ENCODE measurements at regions not wholly inside any gene's neighbourhood (a gene's known extent, or its start where the extent isn't known, plus 50 kb on each side); places are given as distances from the start of the nearest gene placed in this dataset.
"Not testable (repeated sequence)": the region's sequence is repeated elsewhere in the genome, so short reads cannot be mapped to it uniquely, and the experiment has no call there.

DNA sequence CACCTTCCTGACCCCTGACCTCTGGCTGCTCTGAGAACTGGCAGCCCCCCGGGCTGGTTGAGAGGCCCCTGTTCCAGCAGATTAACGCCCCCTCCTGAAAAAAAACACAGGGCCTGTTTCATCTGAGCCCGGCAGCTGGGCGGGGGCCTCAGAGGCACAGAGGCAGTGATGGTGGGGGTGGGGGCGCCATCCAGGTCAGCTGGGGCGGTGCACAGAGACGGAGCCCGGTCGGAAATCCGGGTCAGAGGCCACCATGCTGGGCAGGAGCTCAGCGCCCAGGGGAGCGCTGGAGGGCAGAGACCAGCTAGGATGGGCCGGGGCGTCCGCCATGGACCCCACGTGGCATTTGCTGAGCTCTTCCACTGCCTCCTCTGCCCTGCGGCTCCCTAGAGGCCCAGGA is 68.0 kb downstream of the UNCX start:
- DNase-seq (ENCODE audit: low spot score), result no peak

DNA sequence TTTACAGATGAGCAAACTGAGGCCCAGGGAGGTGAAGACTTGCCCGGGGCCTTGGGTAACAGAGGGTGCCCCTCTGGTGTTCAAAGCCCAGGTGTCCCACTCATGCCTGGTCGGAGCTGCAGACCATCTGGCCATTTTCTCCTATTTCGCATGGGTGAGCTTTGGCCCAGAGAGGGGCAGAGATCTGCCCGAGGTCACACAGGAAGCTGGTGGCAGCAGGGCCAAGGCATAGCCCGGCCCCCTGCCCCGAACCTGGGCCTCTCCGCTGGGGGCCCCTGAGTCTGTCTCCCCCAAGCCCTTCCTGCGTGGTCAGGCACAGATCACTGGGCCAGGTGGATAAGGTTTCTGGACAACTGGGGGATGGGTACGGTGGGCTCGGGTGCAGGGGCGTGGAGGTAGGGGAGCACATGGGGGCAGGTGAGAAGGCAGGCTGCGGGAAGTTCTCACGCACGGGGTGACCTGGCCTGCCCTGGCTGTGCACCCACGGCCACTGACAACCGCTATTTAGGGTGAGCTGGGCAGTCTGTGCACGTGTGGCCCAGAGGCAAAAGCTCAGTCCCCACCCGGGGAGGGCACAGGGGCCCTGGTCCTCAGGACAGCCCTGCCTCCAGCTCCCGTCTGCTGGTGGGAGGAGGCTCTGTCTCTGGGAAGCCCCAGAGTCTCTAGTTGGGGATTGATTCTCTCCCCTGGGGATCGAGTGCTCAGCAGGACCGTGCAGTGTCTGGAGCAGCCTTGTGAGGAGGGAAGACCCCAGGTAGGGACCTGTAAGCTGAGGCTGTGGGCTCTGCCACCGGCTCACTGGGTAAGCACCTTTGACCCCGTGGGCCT is 68.6 kb downstream of the UNCX start:
- DNase-seq (ENCODE audit: low spot score), result peak; percentile 77

DNA sequence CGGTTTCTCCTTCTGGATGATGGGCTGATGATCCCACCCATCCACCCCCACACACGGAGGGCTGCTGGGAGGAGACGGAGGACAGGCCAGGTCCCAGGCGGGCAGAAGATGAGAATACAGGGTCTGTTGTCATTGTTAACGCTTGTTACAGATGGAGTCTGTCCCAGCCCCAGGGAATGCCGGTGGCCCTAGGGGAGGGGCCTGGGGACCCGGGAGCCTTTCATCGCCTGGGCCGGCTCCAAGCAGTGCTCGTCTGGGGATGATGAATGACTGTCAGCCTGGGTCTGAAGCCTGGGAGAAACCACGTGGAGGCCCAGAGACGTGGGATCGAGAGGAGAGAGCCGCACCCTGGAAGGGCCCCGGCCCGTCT is 69.2 kb downstream of the UNCX start:
- DNase-seq (ENCODE audit: low spot score), result peak; percentile 80

DNA sequence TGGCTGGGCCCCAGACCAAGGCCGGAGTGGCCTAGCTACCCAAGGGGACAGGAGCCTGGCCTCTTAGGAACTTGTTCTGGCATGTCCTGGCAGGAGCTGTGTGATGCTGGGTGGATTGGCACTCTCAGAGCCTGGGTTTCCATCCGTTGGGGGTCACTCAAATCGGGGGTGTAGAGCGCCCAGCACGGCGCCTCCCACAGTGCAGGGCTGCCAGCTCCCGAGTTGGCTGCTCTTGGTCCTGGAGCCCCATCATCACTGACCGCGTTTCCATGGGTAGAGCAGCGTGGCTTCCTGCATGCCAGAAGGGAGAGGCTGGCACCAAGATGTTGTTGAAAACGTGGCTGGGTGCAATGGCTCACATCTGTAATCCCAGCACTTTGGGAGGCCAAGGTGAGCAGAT is 70.3 kb downstream of the UNCX start:
- DNase-seq (ENCODE audit: low spot score), result no peak

DNA sequence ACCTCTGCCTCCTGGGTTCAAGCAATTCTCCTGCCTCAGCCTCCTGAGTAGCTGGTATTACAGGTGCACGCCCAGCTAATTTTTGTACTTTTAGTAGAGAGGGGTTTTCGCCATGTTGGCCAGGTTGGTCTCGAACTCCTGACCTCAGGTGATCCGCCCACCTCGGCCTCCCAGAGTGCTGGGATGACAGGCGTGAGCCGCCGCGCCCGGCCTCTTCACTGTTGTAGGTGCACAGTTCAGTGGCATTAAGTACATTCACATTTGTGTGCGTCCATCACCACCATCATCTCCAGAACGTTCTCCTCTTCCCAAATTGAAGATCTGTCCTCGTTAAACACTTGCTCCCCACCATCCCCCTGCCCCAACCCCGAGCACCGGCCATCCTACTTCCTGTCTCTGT is 71.3 kb downstream of the UNCX start:
- DNase-seq (ENCODE audit: low spot score), result not testable (repeated sequence)

DNA sequence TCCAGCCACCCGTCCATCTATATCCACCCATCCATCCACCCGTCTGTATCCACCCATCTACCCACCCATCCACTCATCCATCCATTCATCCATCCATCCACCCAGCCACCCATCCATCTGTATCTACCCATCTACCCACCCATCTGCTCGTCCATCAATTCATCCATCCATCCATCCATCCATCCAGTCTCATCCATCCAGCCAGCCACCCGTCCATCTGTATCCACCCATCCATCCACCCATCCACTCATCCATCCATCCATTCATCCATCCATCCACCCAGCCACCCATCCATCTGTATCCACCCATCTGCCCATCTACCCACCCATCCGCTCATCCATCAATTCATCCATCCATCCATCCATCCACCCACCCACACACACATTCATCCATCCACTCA is 73.2 kb downstream of the UNCX start:
- no peak for DNase-seq (ENCODE audit: low spot score)

DNA sequence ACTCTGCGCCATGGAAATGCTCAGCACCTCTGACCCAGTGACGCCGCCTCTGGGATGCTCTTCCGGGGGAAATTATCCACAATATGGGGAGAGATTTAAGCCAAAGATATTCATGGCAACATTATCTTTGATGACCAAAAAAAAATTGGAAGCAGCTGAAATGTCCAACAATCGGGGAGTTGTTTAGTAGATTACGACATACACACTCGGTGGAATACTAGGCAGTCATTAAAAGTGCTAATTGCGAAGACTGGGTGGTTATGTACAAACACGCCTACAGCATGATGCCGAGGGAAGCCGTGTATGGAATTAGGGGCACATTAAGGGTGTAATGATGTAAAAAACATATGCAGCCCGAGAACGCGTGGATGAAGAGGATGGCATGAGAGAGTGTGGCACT is 75.2 kb downstream of the UNCX start:
- DNase-seq (ENCODE audit: low spot score), result no peak

DNA sequence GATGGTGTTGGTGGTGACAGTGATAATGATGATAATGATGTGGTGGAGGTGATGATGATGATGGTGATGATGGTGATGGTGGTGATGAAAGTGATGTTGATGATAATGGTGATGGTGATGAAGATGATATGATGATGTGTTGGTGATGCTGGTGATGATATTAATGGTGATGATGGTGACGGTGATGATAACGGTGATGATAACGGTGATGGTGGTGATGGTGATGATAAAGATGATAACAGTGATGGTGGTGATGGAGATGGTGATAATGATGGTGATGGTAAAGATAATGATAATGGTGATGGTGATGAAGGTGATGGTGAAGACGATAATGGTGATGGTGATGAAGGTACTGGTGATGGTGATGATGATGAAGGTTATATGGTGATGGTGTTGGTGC is 76.6 kb downstream of the UNCX start:
- DNase-seq (ENCODE audit: low spot score), result no peak

DNA sequence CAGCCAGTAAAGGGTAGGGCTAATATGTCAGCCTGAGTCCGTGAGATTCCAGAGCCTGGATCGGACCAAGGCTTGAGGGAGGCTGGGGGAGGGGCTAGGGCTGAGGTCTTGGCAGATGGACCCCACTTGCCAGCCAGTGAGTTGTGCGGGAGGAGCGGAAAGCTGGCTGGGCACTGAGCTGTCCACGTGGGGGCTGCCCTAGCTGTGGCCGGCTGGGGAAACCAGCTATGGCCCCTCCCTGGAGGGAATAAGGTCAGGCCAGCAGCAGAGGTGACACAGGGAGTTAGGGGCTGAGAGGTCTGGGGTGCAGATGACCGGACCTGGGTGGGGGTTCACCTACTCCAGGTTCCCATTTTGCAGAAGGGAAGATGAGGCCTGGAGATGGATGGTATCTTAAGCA is 77.3 kb downstream of the UNCX start:
- DNase-seq (ENCODE audit: low spot score), result no peak

DNA sequence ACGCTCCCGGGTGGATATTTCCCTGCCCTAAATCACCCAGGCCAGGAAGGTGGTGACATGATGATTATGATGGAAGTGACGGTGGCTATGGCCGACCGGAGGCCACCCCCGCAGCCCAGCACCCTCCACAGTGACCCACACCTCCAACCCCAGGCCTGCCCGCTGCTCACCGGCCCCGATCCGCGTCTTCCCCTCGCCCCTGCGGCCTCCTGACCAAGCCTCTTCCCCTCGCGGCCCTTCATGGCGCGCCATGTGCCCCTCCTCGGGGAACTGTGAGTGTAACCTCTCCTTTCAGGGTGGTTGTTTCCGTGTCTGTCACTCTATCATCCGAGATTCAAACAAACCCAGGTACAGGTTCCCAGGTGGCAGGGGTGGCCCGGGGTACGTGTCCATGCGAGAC is 78.3 kb downstream of the UNCX start:
- DNase-seq (ENCODE audit: low spot score), result no peak

DNA sequence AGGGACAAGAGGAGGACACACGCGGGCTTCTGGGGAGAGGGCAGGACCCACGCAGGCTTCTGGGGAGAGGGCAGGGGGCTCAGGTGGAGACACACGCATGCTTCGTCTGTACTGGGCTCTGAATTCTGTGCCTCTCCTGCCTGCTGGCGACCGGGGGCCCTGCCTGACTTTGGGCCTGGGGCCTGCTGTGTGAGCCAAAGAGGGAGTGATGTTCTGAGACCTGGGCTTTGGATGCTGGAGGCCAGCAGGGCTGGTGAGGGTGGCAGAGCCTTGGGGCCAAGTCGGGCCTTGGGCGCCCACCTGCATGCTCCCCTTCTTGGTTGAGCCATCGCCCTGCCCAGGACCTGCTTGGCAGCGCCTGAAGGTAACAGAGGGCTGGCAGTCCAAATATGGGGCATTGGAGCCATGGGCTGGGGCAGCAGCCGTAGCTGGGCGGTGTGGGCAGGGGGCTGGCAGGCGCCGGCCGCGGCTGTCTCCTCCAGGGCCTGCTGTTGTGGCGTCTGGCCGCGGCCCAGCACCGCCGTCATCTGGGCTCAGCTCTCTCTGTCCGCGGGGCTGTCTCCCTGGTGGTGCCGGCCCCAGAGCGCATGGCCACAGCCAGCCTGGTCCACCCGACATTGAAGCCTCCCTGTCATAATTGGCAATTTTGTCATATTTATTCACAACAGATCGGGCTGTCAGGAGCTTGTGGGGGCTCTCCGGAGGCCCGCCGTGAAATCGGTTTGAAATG is 78.9 kb downstream of the UNCX start:
- no peak for DNase-seq (ENCODE audit: low spot score)

DNA sequence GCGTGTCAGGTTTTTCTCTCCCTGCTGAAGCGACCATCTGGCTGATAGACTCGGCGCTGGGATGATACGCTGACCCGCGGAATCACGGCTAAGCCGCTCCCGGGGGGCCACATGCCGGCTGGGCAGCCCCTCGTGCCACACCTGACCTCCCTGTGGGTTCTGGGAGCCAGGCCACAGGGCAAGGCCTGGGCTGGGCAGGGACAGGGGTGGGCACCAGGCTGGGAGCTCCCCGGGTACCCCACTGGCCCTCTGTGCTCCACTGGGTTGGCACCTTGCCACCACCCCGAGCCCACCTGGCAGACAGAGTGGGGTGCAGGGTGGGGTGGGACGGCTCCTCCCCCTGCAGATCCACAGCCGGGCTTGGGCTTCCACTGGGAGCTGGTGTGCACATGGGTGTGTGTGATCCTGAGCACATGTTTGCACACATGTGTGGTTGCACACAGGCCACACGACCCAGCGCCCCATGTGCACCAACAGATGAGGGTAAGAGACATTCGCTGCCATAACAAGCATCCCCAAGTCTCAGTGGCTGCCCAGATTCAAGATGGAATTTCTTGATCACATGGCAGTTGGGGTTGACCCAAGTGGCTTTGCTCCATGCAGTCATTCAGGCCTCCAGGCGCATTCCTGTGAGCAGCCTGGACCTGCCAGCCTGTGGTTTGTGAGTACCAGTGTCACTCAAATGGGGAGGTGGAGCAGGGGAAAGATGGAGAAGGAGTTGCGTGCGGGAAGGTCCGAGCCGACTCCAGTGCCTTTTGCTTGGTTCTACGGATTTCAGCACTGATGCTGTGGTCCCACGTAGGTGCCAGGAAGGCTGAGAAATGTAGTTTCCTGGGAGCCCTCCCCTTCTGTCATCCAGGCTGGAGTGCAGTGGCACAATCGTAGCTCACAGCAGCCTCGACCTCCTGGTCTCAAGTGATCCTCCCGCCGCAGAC is 79.7 kb downstream of the UNCX start:
- DNase-seq (ENCODE audit: low spot score), result no peak

DNA sequence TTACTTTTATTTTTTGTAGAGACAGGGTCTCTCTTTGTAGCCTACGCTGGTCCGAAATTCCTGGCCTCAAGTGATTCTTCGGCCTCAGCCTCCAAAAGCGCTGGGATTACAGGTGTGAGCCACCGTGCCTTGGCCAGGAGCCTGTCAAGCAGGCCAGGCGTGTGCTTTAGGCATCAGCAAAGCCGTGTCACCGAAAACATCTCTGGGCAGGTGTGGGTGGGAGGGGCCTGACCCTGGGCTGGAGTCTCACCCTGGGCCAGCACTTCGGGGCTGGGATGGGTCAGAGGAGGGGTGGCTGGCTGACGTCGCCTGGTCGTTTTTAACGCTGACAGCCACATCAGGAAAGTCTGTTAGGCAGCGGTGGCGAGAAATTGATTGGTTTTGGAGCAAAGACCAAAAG is 80.9 kb downstream of the UNCX start:
- DNase-seq (ENCODE audit: low spot score), result no peak

DNA sequence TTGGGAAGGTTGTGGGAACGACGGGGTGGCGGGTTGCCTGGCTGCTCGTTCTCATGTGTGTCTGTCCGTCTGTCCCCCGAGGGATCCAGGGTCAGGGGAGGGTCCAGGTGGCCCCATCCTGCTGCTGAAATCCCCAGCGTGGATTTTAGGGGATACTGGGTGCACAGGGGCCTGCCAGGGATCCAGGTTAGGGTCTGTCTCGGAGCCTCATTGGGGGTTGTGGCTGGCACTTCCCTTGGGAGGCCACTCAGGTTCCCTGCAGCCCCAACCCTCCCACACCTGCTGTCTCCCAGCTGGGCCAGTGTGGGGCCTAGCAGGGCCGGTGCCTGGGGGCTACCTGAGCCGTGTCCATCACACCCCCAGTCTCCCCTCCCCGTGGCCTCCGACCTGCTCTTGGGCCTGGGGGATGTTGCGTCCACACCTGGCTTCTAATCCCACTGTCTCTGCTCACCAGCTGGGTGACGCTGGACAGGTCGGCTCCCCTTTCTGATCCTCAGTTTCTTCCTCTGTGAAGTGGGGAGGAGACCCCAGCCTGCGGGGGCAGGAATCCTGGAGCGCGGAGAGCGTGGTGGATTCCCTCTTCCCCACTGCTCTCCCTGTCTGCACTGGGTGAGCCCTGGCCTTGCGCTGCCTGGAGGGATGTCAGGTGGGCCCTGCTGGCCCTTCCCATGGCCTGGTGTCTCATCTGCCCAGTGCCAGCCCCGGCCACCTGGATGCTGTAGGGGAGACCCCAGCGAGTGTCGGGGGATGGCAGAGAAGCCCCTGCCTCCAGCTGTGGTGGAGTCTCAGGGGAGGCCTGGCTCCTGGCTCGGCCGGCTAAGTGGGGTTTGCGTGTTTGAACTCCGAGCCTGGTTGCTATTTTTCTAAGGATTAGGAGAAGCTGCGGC is 81.6 kb downstream of the UNCX start:
- no peak for DNase-seq (ENCODE audit: low spot score)

DNA sequence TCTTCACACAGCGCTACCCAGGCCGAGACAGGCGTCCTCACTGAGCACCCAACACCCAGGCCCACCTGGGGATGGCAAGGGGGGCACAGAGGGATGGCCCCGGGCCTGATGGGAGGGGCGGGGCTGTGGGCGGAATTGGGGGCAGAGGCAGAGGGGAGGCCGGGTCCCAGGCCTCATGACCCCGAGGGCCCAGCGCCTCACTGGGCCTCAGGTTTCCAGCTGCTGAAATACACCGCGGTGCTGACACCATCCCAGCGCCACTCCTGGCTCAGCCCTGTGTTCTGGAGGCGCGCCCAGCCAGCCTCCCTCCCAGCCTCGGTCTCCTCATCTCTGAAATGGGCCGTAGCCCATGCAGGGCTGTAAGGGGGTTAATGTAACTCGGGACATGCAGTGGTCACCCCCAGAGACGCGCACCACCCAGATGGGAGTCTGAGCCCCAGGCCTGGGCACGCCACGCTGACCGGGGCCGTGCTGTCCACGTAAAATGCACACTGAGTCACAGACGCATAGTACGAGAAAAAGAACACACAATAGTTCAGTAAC is 82.3 kb downstream of the UNCX start:
- DNase-seq (ENCODE audit: low spot score), result no peak

DNA sequence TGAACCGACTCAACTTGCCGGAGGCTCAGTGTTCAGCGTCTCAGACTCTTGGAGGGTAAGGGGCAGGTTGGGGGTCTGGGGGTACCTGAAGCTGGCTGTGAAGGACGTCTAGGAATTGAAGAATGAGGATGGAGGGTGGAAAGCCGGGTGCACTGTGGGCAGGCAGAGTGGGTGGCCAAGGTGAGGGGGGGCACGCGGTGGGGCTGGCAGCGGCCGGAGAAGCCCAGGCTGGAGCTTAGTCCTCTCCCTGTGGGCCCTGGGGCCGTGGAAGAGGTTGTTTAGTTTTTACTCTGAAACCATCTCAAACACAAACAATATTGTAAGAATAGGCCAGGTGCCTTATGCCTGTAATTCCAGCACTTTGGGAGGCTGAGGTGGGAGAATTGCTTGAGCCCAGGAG is 83.4 kb downstream of the UNCX start:
- DNase-seq (ENCODE audit: low spot score), result no peak

DNA sequence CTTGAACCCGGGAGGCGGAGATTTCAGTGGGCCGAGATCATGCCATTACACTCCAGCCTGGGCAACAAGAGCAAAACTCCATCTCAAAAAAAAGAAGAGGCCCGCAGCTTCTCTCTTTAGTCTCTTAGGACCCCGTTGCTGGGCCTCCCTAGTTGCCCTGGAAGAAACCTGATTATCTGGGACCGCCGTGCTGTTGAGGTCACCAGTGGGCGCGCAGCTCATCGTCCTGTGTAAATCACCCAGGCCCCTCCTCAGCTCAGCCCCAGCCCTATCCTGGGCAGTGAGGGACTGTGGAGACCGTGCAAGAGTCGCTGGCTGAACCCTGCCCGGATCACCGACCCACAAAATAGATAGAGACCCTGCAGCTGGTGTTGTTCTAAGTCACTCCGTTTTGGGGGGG is 85.0 kb downstream of the UNCX start:
- no peak for DNase-seq (ENCODE audit: low spot score)

DNA sequence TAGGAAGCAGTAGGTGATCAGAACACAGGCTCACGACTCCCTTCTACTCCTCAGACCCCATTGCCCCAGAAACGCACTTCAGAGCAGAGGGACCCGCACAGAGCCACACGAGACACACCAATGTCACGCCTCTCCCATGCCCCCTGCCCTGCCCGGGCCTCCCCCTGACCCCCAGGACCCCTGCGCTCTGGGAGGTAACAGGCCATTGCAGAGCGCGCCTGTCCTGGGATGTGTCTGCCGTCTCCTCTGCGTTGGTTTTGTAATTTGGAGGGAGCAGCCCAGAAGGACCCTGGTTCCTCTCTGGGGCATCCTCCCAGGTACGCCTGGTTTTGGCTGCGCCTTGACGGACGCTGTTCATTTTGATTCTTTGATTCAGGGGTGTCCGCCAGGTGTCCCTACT is 85.4 kb downstream of the UNCX start:
- no peak for DNase-seq (ENCODE audit: low spot score)

DNA sequence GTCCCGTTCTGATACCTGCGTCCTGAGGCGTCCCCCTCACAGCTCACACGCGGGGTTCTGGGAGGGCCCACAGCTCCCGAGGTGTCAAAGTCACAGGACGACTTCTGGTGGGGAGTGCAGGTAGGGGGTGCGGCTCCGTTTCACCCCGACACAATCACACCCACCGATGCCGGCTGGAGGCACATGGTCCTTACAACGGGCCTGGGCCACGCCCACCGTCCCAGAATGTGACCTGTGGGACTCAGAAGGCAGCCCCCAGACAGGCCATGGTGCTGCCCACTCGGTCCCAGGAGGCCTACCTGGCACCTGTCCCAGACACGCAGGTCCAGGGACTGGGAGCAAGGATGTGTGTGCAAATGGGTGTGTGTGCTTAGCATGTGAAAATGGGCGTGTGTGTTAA is 86.0 kb downstream of the UNCX start:
- no peak for DNase-seq (ENCODE audit: low spot score)

DNA sequence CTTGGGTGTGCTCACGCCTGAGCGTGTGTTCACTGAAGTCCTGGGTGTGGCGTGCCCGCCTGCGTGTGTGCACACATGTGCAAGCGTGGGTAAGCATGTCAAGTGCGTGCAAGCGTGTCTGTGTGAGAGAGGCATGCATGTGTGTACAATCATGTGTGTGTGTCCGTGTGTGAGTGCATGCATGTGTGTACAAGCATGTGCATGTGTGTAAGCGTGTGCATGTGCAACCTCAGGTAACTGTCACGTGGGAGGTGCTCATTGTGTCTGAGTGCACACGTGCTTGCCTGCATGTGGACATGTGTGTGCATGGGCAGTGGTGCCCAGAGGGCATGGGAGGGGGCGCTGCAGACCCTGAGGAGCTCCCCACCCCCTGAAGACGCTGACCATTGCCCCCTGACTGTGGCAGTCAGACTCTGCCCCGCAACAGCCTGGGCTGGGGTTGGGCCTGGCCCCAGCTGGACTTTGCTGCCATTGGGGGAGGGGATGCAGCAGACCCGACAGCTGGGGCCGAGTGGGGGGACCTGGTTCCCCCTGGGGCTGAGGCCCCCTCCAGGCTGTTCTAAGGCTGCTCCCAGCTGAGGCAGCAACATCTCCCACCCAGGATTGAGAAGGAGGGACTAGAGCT is 88.1 kb downstream of the UNCX start:
- DNase-seq (ENCODE audit: low spot score), result no peak
